ENCODE measurements at regions not wholly inside any gene's neighbourhood (a gene's known extent, or its start where the extent isn't known, plus 50 kb on each side); places are given as distances from the start of the nearest gene placed in this dataset.

GRCh38 chr2:186959486-186959885 is 110.5 kb upstream of the ZSWIM2 start (continued):
- TF ChIP-seq BCLAF1 (IDR thresholded peaks at IDR 0.05): no peak

DNA sequence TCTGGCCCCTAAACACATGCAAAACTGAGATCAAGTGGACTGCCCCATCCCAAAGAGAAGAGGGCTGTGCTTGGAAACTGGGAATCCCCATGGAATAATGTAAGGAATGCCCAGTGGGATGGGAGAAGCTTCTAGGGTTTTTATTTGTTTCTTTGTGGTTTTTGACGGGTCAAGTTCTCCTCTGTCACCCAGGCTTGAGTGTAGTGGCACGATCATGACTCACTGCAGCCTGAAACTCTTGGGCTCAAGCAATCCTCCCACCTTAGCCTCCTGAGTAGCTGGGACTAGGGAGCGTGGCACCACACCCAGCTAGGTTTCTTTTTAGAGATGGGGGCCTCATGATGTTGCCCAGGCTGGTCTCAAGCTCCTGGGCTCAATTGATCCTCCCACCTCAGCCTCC is 101.7 kb upstream of the ZSWIM2 start:
- H3K27ac ChIP-seq (ENCODE audit: control insufficient read depth, insufficient read depth): no peak overlapping the region
- no peaks in the 10 kb centered on the region for H3K4me1 ChIP-seq (ENCODE audit: control insufficient read depth, insufficient read depth, low read length)
- no peak for ATAC-seq
- WGBS (ENCODE audit: insufficient coverage, insufficient replicate concordance, low lambda C conversion rate, missing lambda C conversion rate): 18% methylated on average over 3 of the region's 3 CpGs
- H3K4me2 ChIP-seq (ENCODE audit: control insufficient read depth, insufficient read depth): no peak overlapping the region
- H3K27me3 ChIP-seq (replicated peaks in 1 of 2; ENCODE audit: control insufficient read depth in 2 of 2, insufficient read depth in 2 of 2, low read length in 1 of 2): no peaks in the 10 kb centered on the region
- intact Hi-C loops (cut with micrococcal nuclease; ENCODE audit: unreplicated experiment) (no loop called here), in situ Hi-C loops (cut with MboI) (no loop called here)
- TF ChIP-seq ESRRA (IDR thresholded peaks at IDR 0.05; ENCODE audit: low read length): no peak
- TF ChIP-seq MEF2A (IDR thresholded peaks at IDR 0.05; ENCODE audit: insufficient read depth, low read depth, low read length): no peak
- no peaks in the 10 kb centered on the region for H3K79me2 ChIP-seq (ENCODE audit: control insufficient read depth, insufficient read depth, low read length)
- no peak for DNase-seq (ENCODE audit: low read depth, low spot score)
- BruUV-seq (replicated peaks): no TSS peak
- no peaks in the 10 kb centered on the region for H3K9me3 ChIP-seq (replicated peaks; ENCODE audit: control insufficient read depth, insufficient read depth, low read length)
- no peak overlapping the region for H2AFZ ChIP-seq (ENCODE audit: control insufficient read depth, low read depth, low read length)
- no peaks in the 10 kb centered on the region for H3K36me3 ChIP-seq (ENCODE audit: control insufficient read depth in 2 of 2, insufficient read depth in 2 of 2, low read length in 1 of 2)
- H3K4me3 ChIP-seq: no peak overlapping the region
- ChIA-PET SMC1A (ENCODE audit: uncharacterized antibody, unreplicated experiment) (interaction anchor here (0.7 to 2.3 kb wide), 11 partner anchors 10 to 1388 kb away, joined by 3 to 6 read pairs (median 4); no protein-coding TSS in a partner anchor), CTCF (interaction anchor here (0.5 to 1.3 kb wide), 6 partner anchors 13 to 914 kb away, joined by 3 to 4 read pairs (median 3); no protein-coding TSS in a partner anchor), RAD21 (ENCODE audit: unreplicated experiment) (interaction anchor here (1.1 to 2.1 kb wide), 3 partner anchors 62 to 447 kb away, joined by 3 to 6 read pairs (median 4); no protein-coding TSS in a partner anchor), POLR2A (interaction anchor here (0.6 kb wide), 1 partner anchor 175 kb away, joined by 3 read pairs; no protein-coding TSS in a partner anchor)
- H4K20me1 ChIP-seq (ENCODE audit: control insufficient read depth, insufficient read depth): no peaks in the 10 kb centered on the region
- H3K9ac ChIP-seq (ENCODE audit: control insufficient read depth, insufficient read depth, low read length): no peak overlapping the region
- no peak for FAIRE-seq

Measured in GM12878 (cell line).